ENCODE measurements at regions not wholly inside any gene's neighbourhood (a gene's known extent, or its start where the extent isn't known, plus 50 kb on each side); places are given as distances from the start of the nearest gene placed in this dataset.

DNA sequence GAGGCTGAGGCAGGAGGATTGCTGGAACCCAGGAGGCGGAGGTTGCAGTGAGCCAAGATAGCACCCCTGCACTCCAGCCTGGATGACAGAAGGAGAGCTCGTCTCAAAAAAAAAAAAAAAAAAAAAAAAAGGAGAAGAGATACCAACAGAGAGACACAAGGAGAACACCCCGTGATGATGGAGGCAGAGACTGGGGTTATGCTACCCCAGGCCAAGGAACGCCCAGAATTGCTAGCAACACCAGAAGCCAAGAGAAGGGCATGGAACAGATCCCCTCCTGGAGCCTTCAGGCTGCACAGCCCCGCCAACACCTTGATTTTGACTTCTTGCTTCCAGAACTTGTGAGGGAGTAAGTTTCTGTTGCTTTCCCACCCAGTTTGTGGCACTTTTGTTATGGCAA lies 148.0 kb upstream of the FOXN3 start:
- no peak for DNase-seq
- no peak overlapping the region for H3K9ac ChIP-seq (ENCODE audit: extremely low read depth, low read length, poor library complexity, severe bottlenecking)
- WGBS, 2 experiments (ENCODE audit: insufficient coverage in 1 of 2, insufficient read length in 1 of 2), result 94 to 95% methylated on average over 4 to 5 of the region's 5 CpGs
- H3K27me3 ChIP-seq (ENCODE audit: control insufficient read depth, insufficient read depth, low read length, poor library complexity, severe bottlenecking), result no peaks in the 10 kb centered on the region
- H3K4me1 ChIP-seq (ENCODE audit: control insufficient read depth, insufficient read depth, low read length), result no peaks in the 10 kb centered on the region
- Mint-ChIP-seq H3K27me3 (ENCODE audit: insufficient read depth) (no peaks in the 10 kb centered on the region), H3K4me1 (peaks cover 9% of the 10 kb centered on the region), H3K27ac (no peak overlapping the region), H3K36me3 (ENCODE audit: low read depth) (peaks cover 3% of the 10 kb centered on the region), H3K4me3 (no peak overlapping the region), H3K9me3 (no peaks in the 10 kb centered on the region)
- H3K4me3 ChIP-seq (ENCODE audit: low read length), result no peak overlapping the region
- TF ChIP-seq, protein P1, sequence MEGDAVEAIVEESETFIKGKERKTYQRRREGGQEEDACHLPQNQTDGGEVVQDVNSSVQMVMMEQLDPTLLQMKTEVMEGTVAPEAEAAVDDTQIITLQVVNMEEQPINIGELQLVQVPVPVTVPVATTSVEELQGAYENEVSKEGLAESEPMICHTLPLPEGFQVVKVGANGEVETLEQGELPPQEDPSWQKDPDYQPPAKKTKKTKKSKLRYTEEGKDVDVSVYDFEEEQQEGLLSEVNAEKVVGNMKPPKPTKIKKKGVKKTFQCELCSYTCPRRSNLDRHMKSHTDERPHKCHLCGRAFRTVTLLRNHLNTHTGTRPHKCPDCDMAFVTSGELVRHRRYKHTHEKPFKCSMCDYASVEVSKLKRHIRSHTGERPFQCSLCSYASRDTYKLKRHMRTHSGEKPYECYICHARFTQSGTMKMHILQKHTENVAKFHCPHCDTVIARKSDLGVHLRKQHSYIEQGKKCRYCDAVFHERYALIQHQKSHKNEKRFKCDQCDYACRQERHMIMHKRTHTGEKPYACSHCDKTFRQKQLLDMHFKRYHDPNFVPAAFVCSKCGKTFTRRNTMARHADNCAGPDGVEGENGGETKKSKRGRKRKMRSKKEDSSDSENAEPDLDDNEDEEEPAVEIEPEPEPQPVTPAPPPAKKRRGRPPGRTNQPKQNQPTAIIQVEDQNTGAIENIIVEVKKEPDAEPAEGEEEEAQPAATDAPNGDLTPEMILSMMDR (conservative IDR thresholded peaks at IDR 0.05), result no peak
- H3K36me3 ChIP-seq (ENCODE audit: control insufficient read depth, insufficient read depth, low read length), result no peaks in the 10 kb centered on the region
- no peaks in the 10 kb centered on the region for H3K9me3 ChIP-seq (ENCODE audit: control insufficient read depth, low read length)
- no peak overlapping the region for H3K27ac ChIP-seq (ENCODE audit: low read depth, low read length)

DNA sequence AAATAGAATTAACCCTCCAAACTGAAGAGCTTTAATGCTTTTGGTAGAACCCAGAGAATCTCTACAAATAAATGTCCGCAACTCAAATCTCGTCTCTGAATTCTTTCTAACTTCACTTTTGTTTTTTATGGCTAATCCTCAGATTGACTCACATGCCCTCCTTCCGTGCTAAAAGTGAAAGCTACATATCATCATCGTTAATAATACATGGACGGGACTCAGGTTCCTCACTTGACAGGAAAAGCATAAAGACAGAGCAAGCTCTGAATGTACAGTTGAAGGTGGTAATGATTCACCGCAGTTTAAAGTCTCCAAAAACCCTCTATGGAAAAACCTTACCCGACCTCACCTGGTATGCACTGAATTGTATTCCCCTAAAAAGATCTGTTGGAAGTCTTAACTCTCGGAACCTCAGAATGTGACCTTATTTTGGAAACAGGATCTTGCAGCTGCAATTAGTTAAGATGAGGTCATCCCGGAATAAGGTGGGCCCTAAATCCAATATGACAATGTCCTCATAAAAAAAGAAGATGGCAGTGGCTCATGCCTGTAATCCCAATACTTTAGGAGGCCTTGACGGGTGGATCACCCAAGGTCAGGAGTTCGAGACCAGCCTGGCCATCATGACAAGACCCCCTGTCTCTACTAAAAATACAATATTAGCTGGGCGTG lies 147.4 kb upstream of the FOXN3 start:
- DNase-seq, result no peak
- Mint-ChIP-seq H3K9me3 (no peaks in the 10 kb centered on the region), H3K27me3 (ENCODE audit: insufficient read depth) (no peaks in the 10 kb centered on the region), H3K27ac (no peak overlapping the region), H3K4me1 (peaks cover 9% of the 10 kb centered on the region), H3K4me3 (no peak overlapping the region), H3K36me3 (ENCODE audit: low read depth) (peaks cover 6% of the 10 kb centered on the region)
- no peaks in the 10 kb centered on the region for H3K36me3 ChIP-seq (ENCODE audit: control insufficient read depth, insufficient read depth, low read length)
- no peak overlapping the region for H3K4me3 ChIP-seq (ENCODE audit: low read length)
- H3K27me3 ChIP-seq (ENCODE audit: control insufficient read depth, insufficient read depth, low read length, poor library complexity, severe bottlenecking), result no peaks in the 10 kb centered on the region
- no peaks in the 10 kb centered on the region for H3K4me1 ChIP-seq (ENCODE audit: control insufficient read depth, insufficient read depth, low read length)
- H3K27ac ChIP-seq (ENCODE audit: low read depth, low read length), result no peak overlapping the region
- TF ChIP-seq, protein P1 (conservative IDR thresholded peaks at IDR 0.05), result no peak
- no peak overlapping the region for H3K9ac ChIP-seq (ENCODE audit: extremely low read depth, low read length, poor library complexity, severe bottlenecking)
- WGBS, 2 experiments (ENCODE audit: insufficient coverage in 1 of 2, insufficient read length in 1 of 2), result 85 to 90% methylated on average over 10 to 12 of the region's 12 CpGs
- no peaks in the 10 kb centered on the region for H3K9me3 ChIP-seq (ENCODE audit: control insufficient read depth, low read length)

DNA sequence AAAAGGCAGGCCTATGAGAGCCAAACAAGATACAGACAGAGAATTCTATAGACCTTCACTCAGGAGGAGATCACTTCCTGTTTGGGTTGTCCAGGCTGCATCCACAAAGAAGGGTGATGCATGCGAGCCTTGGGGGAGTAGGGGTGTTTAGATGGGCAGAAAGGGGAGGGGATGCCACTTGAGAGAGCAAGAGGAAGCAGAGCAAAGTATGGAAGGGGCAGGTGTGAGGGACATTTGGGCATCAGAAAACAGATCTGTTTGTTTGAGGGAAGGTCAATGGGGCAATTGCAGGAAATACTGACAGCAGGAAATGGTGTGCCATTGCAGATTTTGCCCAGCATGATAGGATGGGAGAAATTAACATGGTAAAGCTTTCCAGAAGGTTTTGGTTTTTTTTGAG lies 146.4 kb upstream of the FOXN3 start:
- Histone ChIP-seq H3K4me1 (ENCODE audit: control insufficient read depth, insufficient read depth, low read length) (no peaks in the 10 kb centered on the region), H3K9ac (ENCODE audit: extremely low read depth, low read length, poor library complexity, severe bottlenecking) (no peak overlapping the region), H3K9me3 (ENCODE audit: control insufficient read depth, low read length) (no peaks in the 10 kb centered on the region), H3K4me3 (ENCODE audit: low read length) (no peak overlapping the region), H3K36me3 (ENCODE audit: control insufficient read depth, insufficient read depth, low read length) (no peaks in the 10 kb centered on the region), H3K27ac (ENCODE audit: low read depth, low read length) (no peak overlapping the region), H3K27me3 (ENCODE audit: control insufficient read depth, insufficient read depth, low read length, poor library complexity, severe bottlenecking) (no peaks in the 10 kb centered on the region)
- H3K36me3 Mint-ChIP-seq (ENCODE audit: low read depth), result peaks cover 10% of the 10 kb centered on the region
- TF ChIP-seq, protein P1 (conservative IDR thresholded peaks at IDR 0.05), result no peak
- H3K4me3 Mint-ChIP-seq, result no peak overlapping the region
- H3K27me3 Mint-ChIP-seq (ENCODE audit: insufficient read depth), result no peaks in the 10 kb centered on the region
- 86 to 97% methylated on average over 1 of the region's 1 CpG for WGBS, 2 experiments (ENCODE audit: insufficient coverage in 1 of 2, insufficient read length in 1 of 2)
- peaks cover 9% of the 10 kb centered on the region for H3K4me1 Mint-ChIP-seq
- H3K9me3 Mint-ChIP-seq, result no peaks in the 10 kb centered on the region
- DNase-seq, result no peak
- no peak overlapping the region for H3K27ac Mint-ChIP-seq
